ENCODE measurements at regions not wholly inside any gene's neighbourhood (a gene's known extent, or its start where the extent isn't known, plus 50 kb on each side); places are given as distances from the start of the nearest gene placed in this dataset.

GRCh38 chrX:143800150-143800549 lies 79.6 kb upstream of the SPANXN2 start:
- POLR2A ChIA-PET = no interaction called here
- TF ChIP-seq CTCF (IDR thresholded peaks at IDR 0.05; ENCODE audit: insufficient read depth, low read length, missing control alignments) = no peak
- H3K4me3 ChIP-seq (ENCODE audit: low read depth, low read length) = no peak overlapping the region
- no peak for DNase-seq (ENCODE audit: low read depth, low spot score)
- CTCF ChIA-PET = no interaction called here

GRCh38 chrX:143788265-143788664 lies 67.7 kb upstream of the SPANXN2 start:
- H3K4me3 ChIP-seq (ENCODE audit: low read depth, low read length) = no peak overlapping the region
- no peak for TF ChIP-seq CTCF (IDR thresholded peaks at IDR 0.05; ENCODE audit: insufficient read depth, low read length, missing control alignments)
- no peak for DNase-seq (ENCODE audit: low read depth, low spot score)
- CTCF ChIA-PET = interaction anchor here (0.6 to 1.6 kb wide), 5 partner anchors 8 to 1106 kb away, joined by 3 to 8 read pairs (median 4); no protein-coding TSS in a partner anchor
- POLR2A ChIA-PET = no interaction called here

- ChIA-PET POLR2A (no interaction called here), CTCF (interaction anchor here (0.7 to 1.6 kb wide), 4 partner anchors 8 to 431 kb away, joined by 3 to 8 read pairs (median 4); no protein-coding TSS in a partner anchor)
Observed at GRCh38 chrX:143787341-143787740, 66.8 kb upstream of the SPANXN2 start.

GRCh38 chrX:143781103-143781502 lies 60.6 kb upstream of the SPANXN2 start:
- ChIA-PET POLR2A (no interaction called here), CTCF (no interaction called here)
- no peak overlapping the region for H3K4me3 ChIP-seq (ENCODE audit: low read depth, low read length)
- no peak for TF ChIP-seq CTCF (IDR thresholded peaks at IDR 0.05; ENCODE audit: insufficient read depth, low read length, missing control alignments)
- no peak for DNase-seq (ENCODE audit: low read depth, low spot score)

More at GRCh38 chrX:143787341-143787740, 66.8 kb upstream of the SPANXN2 start:
- H3K4me3 ChIP-seq (ENCODE audit: low read depth, low read length) = no peak overlapping the region
- TF ChIP-seq CTCF (IDR thresholded peaks at IDR 0.05; ENCODE audit: insufficient read depth, low read length, missing control alignments) = no peak
- no peak for DNase-seq (ENCODE audit: low read depth, low spot score)
